ENCODE measurements at regions not wholly inside any gene's neighbourhood (a gene's known extent, or its start where the extent isn't known, plus 50 kb on each side); places are given as distances from the start of the nearest gene placed in this dataset.

- TF ChIP-seq POLR2A (IDR thresholded peaks at IDR 0.05) (no peak), CTCF (IDR thresholded peaks at IDR 0.05) (no peak)
These were observed 132.0 kb upstream of the CDH19 start for GRCh38 chr18:66735933-66736332.
